T-cell (primary cell): ENCODE measurements at regions not wholly inside any gene's neighbourhood (a gene's known extent, or its start where the extent isn't known, plus 50 kb on each side); places are given as distances from the start of the nearest gene placed in this dataset.

Experiments
- ATAC-seq, 4 experiments: fragments of 200-7000 bp in 3 of 4; fragments of 150-1000 bp in 1 of 4; cut with Tn5 transposase; replicated peaks in 1 of 4; 1 replicate in 3 of 4; 2 replicates in 1 of 4; pipeline ENCODE4 v1.10.0; 2021; ENCODE audit warnings: moderate library complexity in 3 of 4, mild to moderate bottlenecking in 2 of 4, moderate number of reproducible peaks in 1 of 4
- CTCF ChIA-PET, 2 donors: fragments of 300-600 bp; sonication (Branson Sonifier 250); formaldehyde crosslinking; loops; one replicate each; lab custom pipeline; 2022; ENCODE audit warnings: antibody characterized with exemption in 2 of 2; lab: Charles Lee
- POLR2A ChIA-PET, 2 donors: fragments of 300-600 bp; sonication (Branson Sonifier 250); formaldehyde crosslinking; loops; one replicate each; lab custom pipeline; 2022; ENCODE audit warnings: antibody characterized with exemption in 2 of 2; lab: Charles Lee
- DNase-seq, 35 experiments: peaks; one replicate each; pipeline versions ENCODE4 v3.0.0 to v3.0.0-alpha.2; 2013 to 2023
- H3K27ac ChIP-seq: one replicate; pipeline ENCODE4 v1.5.1; 2013; ENCODE audit warnings: low read length
- H3K27me3 ChIP-seq, 2 experiments: replicated peaks in 1 of 2; 1 replicate in 1 of 2; 2 replicates in 1 of 2; pipeline versions ENCODE4 v1.6.1 to v1.7.0; 2013; ENCODE audit warnings: low read length in 1 of 2, mixed read lengths in 1 of 2; ENCODE audit not compliant: control insufficient read depth in 2 of 2, insufficient read depth in 2 of 2; ENCODE audit errors: extremely low read depth in 1 of 2
- H3K36me3 ChIP-seq, 2 donors: 1 replicate in 1 of 2; 2 replicates in 1 of 2; pipeline versions ENCODE4 v1.6.1 to v1.7.0; 2013; ENCODE audit warnings: low read length in 1 of 2; ENCODE audit not compliant: control insufficient read depth in 2 of 2, insufficient read depth in 1 of 2; ENCODE audit errors: extremely low read depth in 1 of 2
- H3K4me1 ChIP-seq, 2 experiments: 1 replicate in 1 of 2; 2 replicates in 1 of 2; pipeline versions ENCODE4 v1.6.1 to v1.7.0; 2013; ENCODE audit warnings: low read length in 2 of 2, mixed read lengths in 1 of 2; ENCODE audit not compliant: insufficient read depth in 2 of 2, control insufficient read depth in 1 of 2; ENCODE audit errors: extremely low read depth in 1 of 2
- H3K4me3 ChIP-seq, 2 donors: 1 replicate in 1 of 2; 2 replicates in 1 of 2; pipeline versions ENCODE4 v1.5.1 to v1.7.0; 2013; ENCODE audit warnings: mild to moderate bottlenecking in 2 of 2, low read length in 1 of 2, moderate library complexity in 1 of 2; ENCODE audit not compliant: control insufficient read depth in 1 of 2; ENCODE audit errors: extremely low read depth in 1 of 2
- H3K9me3 ChIP-seq: 2 replicates; pipeline ENCODE4 v1.7.0; 2013
- H3K27ac Mint-ChIP-seq, 2 donors: one replicate each; pipeline ENCODE4 v1.8.0; 2020 to 2021; ENCODE audit warnings: mild to moderate bottlenecking in 2 of 2, mixed read lengths in 2 of 2
- H3K27me3 Mint-ChIP-seq, 2 donors: one replicate each; pipeline ENCODE4 v1.8.0; 2021 to 2022; ENCODE audit warnings: mixed read lengths in 2 of 2
- H3K36me3 Mint-ChIP-seq: one replicate; pipeline ENCODE4 v1.8.0; 2021; ENCODE audit warnings: mixed read lengths
- H3K4me1 Mint-ChIP-seq, 3 donors: one replicate each; pipeline ENCODE4 v1.8.0; 2020 to 2022; ENCODE audit warnings: mixed read lengths in 3 of 3, mild to moderate bottlenecking in 1 of 3
- H3K4me3 Mint-ChIP-seq, 3 donors: one replicate each; pipeline ENCODE4 v1.8.0; 2020 to 2022; ENCODE audit warnings: mild to moderate bottlenecking in 3 of 3, mixed read lengths in 3 of 3, moderate library complexity in 3 of 3
- H3K9me3 Mint-ChIP-seq, 3 donors: one replicate each; pipeline ENCODE4 v1.8.0; 2020 to 2022; ENCODE audit warnings: mixed read lengths in 3 of 3
- WGBS: methylation state at CpG from one replicate; pipeline ENCODE4 v1.1.5; 2013; ENCODE audit warnings: missing lambda C conversion rate; ENCODE audit not compliant: insufficient coverage; 5-methylcytosine and 5-hydroxymethylcytosine counted together

GRCh38 chr3:151935446-151935845, 62.0 kb downstream of the SUCNR1 start:
- ATAC-seq (no peak), DNase-seq (no peak)
- peaks cover 0 to 3% of the 10 kb centered on the region in 2 donors for H3K27me3 Mint-ChIP-seq
- Histone ChIP-seq H3K4me3 (no peak overlapping the region), H3K36me3 (no peaks in the 10 kb centered on the region), H3K27me3 (no peaks in the 10 kb centered on the region), H3K4me1 (no peaks in the 10 kb centered on the region), H3K9me3 (no peaks in the 10 kb centered on the region), H3K27ac (no peak overlapping the region)
- H3K9me3 Mint-ChIP-seq = no peaks in the 10 kb centered on the region
- H3K4me1 Mint-ChIP-seq = no peaks in the 10 kb centered on the region
- WGBS = 100% methylated on average over 1 of the region's 4 CpGs
- ChIA-PET POLR2A (no interaction called here), CTCF (no interaction called here)
- H3K27ac Mint-ChIP-seq = no peak overlapping the region
- no peak overlapping the region for H3K4me3 Mint-ChIP-seq
- no peaks in the 10 kb centered on the region for H3K36me3 Mint-ChIP-seq

- Mint-ChIP-seq H3K4me3 (no peak overlapping the region), H3K36me3 (no peaks in the 10 kb centered on the region), H3K27ac (no peak overlapping the region), H3K9me3 (no peaks in the 10 kb centered on the region), H3K27me3 (peaks cover 0 to 6% of the 10 kb centered on the region in 2 donors), H3K4me1 (no peaks in the 10 kb centered on the region)
- H3K36me3 ChIP-seq = no peaks in the 10 kb centered on the region
- H3K4me1 ChIP-seq = no peaks in the 10 kb centered on the region
- ATAC-seq (no peak), DNase-seq (no peak)
- POLR2A ChIA-PET = interaction anchor here in 1 of 2 donors (0.6 kb wide), 1 partner anchor 343 kb away, joined by 3 read pairs; no protein-coding TSS in a partner anchor
- no peaks in the 10 kb centered on the region for H3K27me3 ChIP-seq
- CTCF ChIA-PET = no interaction called here
- H3K9me3 ChIP-seq = no peaks in the 10 kb centered on the region
- no peak overlapping the region for H3K27ac ChIP-seq
- WGBS = no CpG with 5 or more reads among the region's 2 CpGs
- no peak overlapping the region for H3K4me3 ChIP-seq
Measured at GRCh38 chr3:151940481-151940880, 67.0 kb downstream of the SUCNR1 start.

- no peak for ATAC-seq
- no peaks in the 10 kb centered on the region for H3K9me3 ChIP-seq
- no peak overlapping the region for H3K27ac ChIP-seq
- no peaks in the 10 kb centered on the region for H3K36me3 ChIP-seq
- WGBS = no CpG with 5 or more reads among the region's 1 CpG
- H3K27me3 ChIP-seq = no peaks in the 10 kb centered on the region
- no peaks in the 10 kb centered on the region for H3K36me3 Mint-ChIP-seq
- H3K4me3 Mint-ChIP-seq = no peak overlapping the region
- H3K4me1 ChIP-seq = no peaks in the 10 kb centered on the region
- no peak for DNase-seq
- H3K27ac Mint-ChIP-seq = no peak overlapping the region
- H3K9me3 Mint-ChIP-seq = no peaks in the 10 kb centered on the region
- ChIA-PET POLR2A (no interaction called here), CTCF (no interaction called here)
- peaks cover 4 to 15% of the 10 kb centered on the region in 2 donors for H3K27me3 Mint-ChIP-seq
- H3K4me3 ChIP-seq = no peak overlapping the region
- no peaks in the 10 kb centered on the region for H3K4me1 Mint-ChIP-seq
Measured at GRCh38 chr3:151943539-151943938, 70.1 kb downstream of the SUCNR1 start.

GRCh38 chr3:151944356-151944755, 70.9 kb downstream of the SUCNR1 start:
- ChIA-PET CTCF (no interaction called here), POLR2A (interaction anchor here in 1 of 2 donors (0.6 kb wide), 1 partner anchor 153 kb away, joined by 4 read pairs; no protein-coding TSS in a partner anchor)
- Mint-ChIP-seq H3K27ac (no peak overlapping the region), H3K4me1 (no peaks in the 10 kb centered on the region), H3K4me3 (no peak overlapping the region), H3K9me3 (no peaks in the 10 kb centered on the region), H3K36me3 (no peaks in the 10 kb centered on the region), H3K27me3 (peaks cover 4 to 13% of the 10 kb centered on the region in 2 donors)
- DNase-seq (no peak), ATAC-seq (no peak)
- no peak overlapping the region for H3K27ac ChIP-seq
- no peaks in the 10 kb centered on the region for H3K9me3 ChIP-seq
- H3K36me3 ChIP-seq = no peaks in the 10 kb centered on the region
- H3K27me3 ChIP-seq = no peaks in the 10 kb centered on the region
- no peak overlapping the region for H3K4me3 ChIP-seq
- H3K4me1 ChIP-seq = no peaks in the 10 kb centered on the region

GRCh38 chr3:151946606-151947005, 73.2 kb downstream of the SUCNR1 start:
- CTCF ChIA-PET = no interaction called here
- 100% methylated on average over 1 of the region's 1 CpG for whole genome bisulfite sequencing

GRCh38 chr3:151949706-151950105, 76.3 kb downstream of the SUCNR1 start:
- DNase-seq (no peak), ATAC-seq (no peak)
- Histone ChIP-seq H3K27ac (no peak overlapping the region), H3K9me3 (no peaks in the 10 kb centered on the region), H3K4me3 (no peak overlapping the region), H3K27me3 (no peaks in the 10 kb centered on the region), H3K36me3 (no peaks in the 10 kb centered on the region), H3K4me1 (no peaks in the 10 kb centered on the region)
- ChIA-PET CTCF (no interaction called here), POLR2A (no interaction called here)
- Mint-ChIP-seq H3K27me3 (peaks cover 11 to 18% of the 10 kb centered on the region in 2 donors), H3K27ac (no peak overlapping the region), H3K4me3 (no peak overlapping the region), H3K36me3 (no peaks in the 10 kb centered on the region), H3K9me3 (no peaks in the 10 kb centered on the region), H3K4me1 (no peaks in the 10 kb centered on the region)
- WGBS = no CpG with 5 or more reads among the region's 4 CpGs

More at GRCh38 chr3:151946606-151947005, 73.2 kb downstream of the SUCNR1 start:
- H3K36me3 ChIP-seq = no peaks in the 10 kb centered on the region
- Mint-ChIP-seq H3K27me3 (peaks cover 6 to 21% of the 10 kb centered on the region in 2 donors), H3K27ac (no peak overlapping the region), H3K4me1 (no peaks in the 10 kb centered on the region), H3K4me3 (no peak overlapping the region), H3K9me3 (no peaks in the 10 kb centered on the region), H3K36me3 (no peaks in the 10 kb centered on the region)
- no peak for ATAC-seq
- H3K4me3 ChIP-seq = no peak overlapping the region
- no peaks in the 10 kb centered on the region for H3K9me3 ChIP-seq
- no peaks in the 10 kb centered on the region for H3K27me3 ChIP-seq
- H3K27ac ChIP-seq = no peak overlapping the region
- no peak for DNase-seq
- POLR2A ChIA-PET = no interaction called here
- no peaks in the 10 kb centered on the region for H3K4me1 ChIP-seq

- Mint-ChIP-seq H3K9me3 (no peaks in the 10 kb centered on the region), H3K4me3 (no peak overlapping the region), H3K36me3 (no peaks in the 10 kb centered on the region), H3K27ac (no peak overlapping the region), H3K4me1 (no peaks in the 10 kb centered on the region), H3K27me3 (peaks cover 5 to 8% of the 10 kb centered on the region in 2 donors)
- Histone ChIP-seq H3K4me3 (no peak overlapping the region), H3K27ac (no peak overlapping the region), H3K9me3 (no peaks in the 10 kb centered on the region), H3K36me3 (no peaks in the 10 kb centered on the region), H3K4me1 (no peaks in the 10 kb centered on the region), H3K27me3 (no peaks in the 10 kb centered on the region)
- no peak for DNase-seq
- ChIA-PET CTCF (no interaction called here), POLR2A (no interaction called here)
- WGBS = no CpG with 5 or more reads among the region's 1 CpG
- ATAC-seq = no peak
Measured at GRCh38 chr3:151955356-151955755, 81.9 kb downstream of the SUCNR1 start.
